Inferior parietal cortex (tissue), 1 donor: ENCODE measurements at regions not wholly inside any gene's neighbourhood (a gene's known extent, or its start where the extent isn't known, plus 50 kb on each side); places are given as distances from the start of the nearest gene placed in this dataset.
A peak's percentile ranks its signal among the peaks of the same experiment; 100 is the strongest.
"Not testable (repeated sequence)": the region's sequence is repeated elsewhere in the genome, so short reads cannot be mapped to it uniquely, and the experiment has no call there.

Source experiments
- DNase-seq: peaks from one replicate; pipeline ENCODE4 v3.0.0-alpha.2; 2016; ENCODE audit errors: extremely low spot score

GRCh38 chr6:27592481-27593199 is 119.7 kb upstream of the ZNF184 start:
- DNase-seq = peak; percentile 30

- no peak for DNase-seq
These were observed 119.0 kb upstream of the ZNF184 start for GRCh38 chr6:27591699-27592480.

- DNase-seq = not testable (repeated sequence)
These were observed 112.4 kb upstream of the ZNF184 start for GRCh38 chr6:27585316-27585715.

GRCh38 chr6:27584326-27584725 is 111.4 kb upstream of the ZNF184 start:
- no peak for DNase-seq

- peak; percentile 29 for DNase-seq
These were observed 110.2 kb upstream of the ZNF184 start for GRCh38 chr6:27582928-27583725.

GRCh38 chr6:27579973-27580372 is 107.1 kb upstream of the ZNF184 start:
- DNase-seq = no peak

- DNase-seq = no peak
These were observed 105.0 kb upstream of the ZNF184 start for GRCh38 chr6:27577922-27578321.

GRCh38 chr6:27575594-27576361 is 102.9 kb upstream of the ZNF184 start:
- no peak for DNase-seq

GRCh38 chr6:27568226-27568897 is 95.5 kb upstream of the ZNF184 start:
- no peak for DNase-seq

GRCh38 chr6:27565839-27566779 is 93.2 kb upstream of the ZNF184 start:
- no peak for DNase-seq

GRCh38 chr6:27562027-27562410 is 89.1 kb upstream of the ZNF184 start:
- no peak for DNase-seq

- no peak for DNase-seq
These were observed 85.3 kb upstream of the ZNF184 start for GRCh38 chr6:27558028-27558724.

- DNase-seq = no peak
These were observed 83.5 kb upstream of the ZNF184 start for GRCh38 chr6:27556406-27556805.

GRCh38 chr6:27553123-27553904 is 80.4 kb upstream of the ZNF184 start:
- peak; percentile 31 for DNase-seq

- no peak for DNase-seq
These were observed 78.7 kb upstream of the ZNF184 start for GRCh38 chr6:27551607-27552006.

- DNase-seq = no peak
These were observed 77.8 kb upstream of the ZNF184 start for GRCh38 chr6:27550692-27551091.

- not testable (repeated sequence) for DNase-seq
These were observed 76.3 kb upstream of the ZNF184 start for GRCh38 chr6:27549241-27549598.
